ENCODE measurements at regions not wholly inside any gene's neighbourhood (a gene's known extent, or its start where the extent isn't known, plus 50 kb on each side); places are given as distances from the start of the nearest gene placed in this dataset.
"Not testable (repeated sequence)": the region's sequence is repeated elsewhere in the genome, so short reads cannot be mapped to it uniquely, and the experiment has no call there.

GRCh38 chr1:78267513-78268218 is 221.9 kb downstream of the GIPC2 start:
- ATAC-seq = no peak
- Mint-ChIP-seq H3K36me3 (no peaks in the 10 kb centered on the region), H3K4me1 (ENCODE audit: low read depth in 2 of 2) (no peaks in the 10 kb centered on the region)

GRCh38 chr1:78269591-78269990 is 221.2 kb upstream of the PTGFR start:
- Mint-ChIP-seq H3K36me3 (no peaks in the 10 kb centered on the region), H3K4me3 (no peak overlapping the region), H3K27ac (no peak overlapping the region), H3K9me3 (peaks cover 21% of the 10 kb centered on the region), H3K27me3 (no peaks in the 10 kb centered on the region), H3K4me1 (ENCODE audit: low read depth in 2 of 2) (no peaks in the 10 kb centered on the region)
- ATAC-seq = no peak
- no peak for DNase-seq (ENCODE audit: low spot score)

More at GRCh38 chr1:78267513-78268218, 221.9 kb downstream of the GIPC2 start:
- DNase-seq (ENCODE audit: low spot score) = no peak
- Mint-ChIP-seq H3K4me3 (no peak overlapping the region), H3K27ac (no peak overlapping the region), H3K9me3 (peaks cover 13% of the 10 kb centered on the region), H3K27me3 (no peaks in the 10 kb centered on the region)

GRCh38 chr1:78271423-78271822 is 219.4 kb upstream of the PTGFR start:
- H3K4me3 Mint-ChIP-seq; H3K27me3 Mint-ChIP-seq; H3K27ac Mint-ChIP-seq; ATAC-seq; H3K36me3 Mint-ChIP-seq; H3K4me1 Mint-ChIP-seq (ENCODE audit: low read depth in 2 of 2); DNase-seq (ENCODE audit: low spot score): not testable (repeated sequence)
- peaks cover 21% of the 10 kb centered on the region for H3K9me3 Mint-ChIP-seq

GRCh38 chr1:78274814-78275213 is 216.0 kb upstream of the PTGFR start:
- peaks cover 22% of the 10 kb centered on the region for H3K9me3 Mint-ChIP-seq
- H3K4me3 Mint-ChIP-seq = no peak overlapping the region
- no peaks in the 10 kb centered on the region for H3K4me1 Mint-ChIP-seq (ENCODE audit: low read depth in 2 of 2)
- DNase-seq (ENCODE audit: low spot score) (no peak), ATAC-seq (no peak)
- no peaks in the 10 kb centered on the region for H3K27me3 Mint-ChIP-seq
- H3K36me3 Mint-ChIP-seq = no peaks in the 10 kb centered on the region
- H3K27ac Mint-ChIP-seq = no peak overlapping the region

GRCh38 chr1:78275456-78275855 is 215.3 kb upstream of the PTGFR start:
- DNase-seq (ENCODE audit: low spot score) (no peak), ATAC-seq (no peak)
- no peaks in the 10 kb centered on the region for H3K36me3 Mint-ChIP-seq
- no peak overlapping the region for H3K4me3 Mint-ChIP-seq
- no peaks in the 10 kb centered on the region for H3K4me1 Mint-ChIP-seq (ENCODE audit: low read depth in 2 of 2)
- H3K27me3 Mint-ChIP-seq = no peaks in the 10 kb centered on the region
- H3K27ac Mint-ChIP-seq = no peak overlapping the region
- peaks cover 21% of the 10 kb centered on the region for H3K9me3 Mint-ChIP-seq

- Mint-ChIP-seq H3K36me3 (no peaks in the 10 kb centered on the region), H3K9me3 (peaks cover 15% of the 10 kb centered on the region), H3K4me3 (no peak overlapping the region), H3K27me3 (no peaks in the 10 kb centered on the region), H3K27ac (no peak overlapping the region), H3K4me1 (ENCODE audit: low read depth in 2 of 2) (no peaks in the 10 kb centered on the region)
- ATAC-seq (no peak), DNase-seq (ENCODE audit: low spot score) (no peak)
These were observed 214.7 kb upstream of the PTGFR start for GRCh38 chr1:78275906-78276685.

GRCh38 chr1:78277253-78277652 is 213.5 kb upstream of the PTGFR start:
- no peaks in the 10 kb centered on the region for H3K4me1 Mint-ChIP-seq (ENCODE audit: low read depth in 2 of 2)
- H3K9me3 Mint-ChIP-seq = peaks cover 11% of the 10 kb centered on the region
- ATAC-seq (no peak), DNase-seq (ENCODE audit: low spot score) (no peak)
- H3K27me3 Mint-ChIP-seq = no peaks in the 10 kb centered on the region
- H3K36me3 Mint-ChIP-seq = no peaks in the 10 kb centered on the region
- H3K27ac Mint-ChIP-seq = no peak overlapping the region
- no peak overlapping the region for H3K4me3 Mint-ChIP-seq

GRCh38 chr1:78279051-78279450 is 211.7 kb upstream of the PTGFR start:
- Mint-ChIP-seq H3K4me3 (no peak overlapping the region), H3K36me3 (no peaks in the 10 kb centered on the region), H3K9me3 (peaks cover 9% of the 10 kb centered on the region), H3K27ac (no peak overlapping the region), H3K27me3 (no peaks in the 10 kb centered on the region), H3K4me1 (ENCODE audit: low read depth in 2 of 2) (no peaks in the 10 kb centered on the region)
- ATAC-seq (no peak), DNase-seq (ENCODE audit: low spot score) (no peak)

GRCh38 chr1:78280626-78281025 is 210.1 kb upstream of the PTGFR start:
- no peak overlapping the region for H3K27ac Mint-ChIP-seq
- H3K36me3 Mint-ChIP-seq = no peaks in the 10 kb centered on the region
- peaks cover 11% of the 10 kb centered on the region for H3K9me3 Mint-ChIP-seq
- H3K4me3 Mint-ChIP-seq = no peak overlapping the region
- DNase-seq (ENCODE audit: low spot score) (no peak), ATAC-seq (no peak)
- H3K4me1 Mint-ChIP-seq (ENCODE audit: low read depth in 2 of 2) = no peaks in the 10 kb centered on the region
- no peaks in the 10 kb centered on the region for H3K27me3 Mint-ChIP-seq

GRCh38 chr1:78281580-78281979 is 209.2 kb upstream of the PTGFR start:
- Mint-ChIP-seq H3K36me3 (no peaks in the 10 kb centered on the region), H3K27me3 (no peaks in the 10 kb centered on the region), H3K9me3 (peaks cover 11% of the 10 kb centered on the region), H3K27ac (no peak overlapping the region), H3K4me1 (ENCODE audit: low read depth in 2 of 2) (no peaks in the 10 kb centered on the region), H3K4me3 (no peak overlapping the region)
- ATAC-seq (no peak), DNase-seq (ENCODE audit: low spot score) (no peak)

- no peaks in the 10 kb centered on the region for H3K4me1 Mint-ChIP-seq (ENCODE audit: low read depth in 2 of 2)
- no peak for DNase-seq (ENCODE audit: low spot score)
These were observed 207.1 kb upstream of the PTGFR start for GRCh38 chr1:78283691-78284090.

GRCh38 chr1:78284354-78284753 is 206.4 kb upstream of the PTGFR start:
- Mint-ChIP-seq H3K27ac (no peak overlapping the region), H3K4me3 (no peak overlapping the region), H3K27me3 (no peaks in the 10 kb centered on the region), H3K36me3 (no peaks in the 10 kb centered on the region), H3K9me3 (peaks cover 7% of the 10 kb centered on the region), H3K4me1 (ENCODE audit: low read depth in 2 of 2) (no peaks in the 10 kb centered on the region)
- ATAC-seq (no peak), DNase-seq (ENCODE audit: low spot score) (no peak)

More at GRCh38 chr1:78283691-78284090, 207.1 kb upstream of the PTGFR start:
- ATAC-seq = no peak
- Mint-ChIP-seq H3K27me3 (no peaks in the 10 kb centered on the region), H3K4me3 (no peak overlapping the region), H3K9me3 (peaks cover 7% of the 10 kb centered on the region), H3K27ac (no peak overlapping the region), H3K36me3 (no peaks in the 10 kb centered on the region)

GRCh38 chr1:78286686-78287085 is 204.1 kb upstream of the PTGFR start:
- peaks cover 7% of the 10 kb centered on the region for H3K9me3 Mint-ChIP-seq
- H3K27ac Mint-ChIP-seq = no peak overlapping the region
- H3K27me3 Mint-ChIP-seq = no peaks in the 10 kb centered on the region
- ATAC-seq (no peak), DNase-seq (ENCODE audit: low spot score) (no peak)
- H3K4me1 Mint-ChIP-seq (ENCODE audit: low read depth in 2 of 2) = no peaks in the 10 kb centered on the region
- H3K36me3 Mint-ChIP-seq = no peaks in the 10 kb centered on the region
- no peak overlapping the region for H3K4me3 Mint-ChIP-seq

- H3K27ac Mint-ChIP-seq = no peak overlapping the region
- DNase-seq (ENCODE audit: low spot score) (no peak), ATAC-seq (no peak)
- H3K27me3 Mint-ChIP-seq = peaks cover 0 to 9% of the 10 kb centered on the region in 2 donors
- H3K4me1 Mint-ChIP-seq (ENCODE audit: low read depth in 2 of 2) = no peaks in the 10 kb centered on the region
- peaks cover 7% of the 10 kb centered on the region for H3K9me3 Mint-ChIP-seq
- no peaks in the 10 kb centered on the region for H3K36me3 Mint-ChIP-seq
- no peak overlapping the region for H3K4me3 Mint-ChIP-seq
These were observed 201.2 kb upstream of the PTGFR start for GRCh38 chr1:78289603-78290002.
